Skeletal muscle tissue (tissue), 3 donors: ENCODE measurements at regions not wholly inside any gene's neighbourhood (a gene's known extent, or its start where the extent isn't known, plus 50 kb on each side); places are given as distances from the start of the nearest gene placed in this dataset.

ENCODE experiments used
- H3K27ac ChIP-seq: one replicate; pipeline ENCODE4 v1.7.0; 2013; ENCODE audit warnings: mild to moderate bottlenecking, low read depth, low read length, inconsistent platforms
- H3K27me3 ChIP-seq, 3 donors: one replicate each; pipeline ENCODE4 v1.7.0; 2013; ENCODE audit warnings: low read length in 3 of 3; ENCODE audit not compliant: control insufficient read depth in 3 of 3, insufficient read depth in 3 of 3
- H3K36me3 ChIP-seq, 3 donors: one replicate each; pipeline ENCODE4 v1.7.0; 2013; ENCODE audit warnings: low read length in 3 of 3; ENCODE audit not compliant: control insufficient read depth in 3 of 3, insufficient read depth in 3 of 3
- H3K4me1 ChIP-seq, 3 donors: one replicate each; pipeline ENCODE4 v1.7.0; 2013; ENCODE audit warnings: low read length in 3 of 3, mild to moderate bottlenecking in 3 of 3; ENCODE audit not compliant: control insufficient read depth in 3 of 3, insufficient read depth in 3 of 3
- H3K4me3 ChIP-seq, 3 donors: one replicate each; pipeline ENCODE4 v1.7.0; 2013; ENCODE audit warnings: low read length in 3 of 3
- H3K9ac ChIP-seq, 3 donors: one replicate each; pipeline ENCODE4 v1.7.0; 2013; ENCODE audit warnings: low read length in 3 of 3, mild to moderate bottlenecking in 3 of 3, moderate library complexity in 2 of 3, low read depth in 1 of 3
- H3K9me3 ChIP-seq, 3 donors: one replicate each; pipeline ENCODE4 v1.7.0; 2013; ENCODE audit warnings: low read length in 3 of 3; ENCODE audit not compliant: control insufficient read depth in 3 of 3
- donor health status: Osteomylitis.

DNA sequence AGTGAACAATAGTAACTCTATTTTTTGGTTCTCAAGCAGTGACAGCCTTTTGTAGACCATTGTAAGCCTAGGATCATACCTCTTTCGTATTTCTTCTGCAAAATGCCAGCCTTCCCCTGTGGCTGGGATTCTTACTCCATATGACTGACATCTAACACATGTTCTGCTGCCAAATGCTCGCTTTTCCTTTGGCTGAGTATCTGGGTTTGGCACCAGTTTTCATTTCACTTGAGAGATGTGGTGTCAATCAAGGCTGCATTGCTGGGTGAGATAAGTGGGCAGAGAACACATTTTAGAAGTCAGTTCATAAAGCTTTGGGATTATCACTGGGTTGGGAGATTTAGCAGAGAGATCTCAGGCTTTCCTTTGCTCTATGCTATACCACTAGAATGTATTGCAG is 514.7 kb upstream of the SGO1 start:
- H3K4me3 ChIP-seq, result no peak overlapping the region
- H3K27me3 ChIP-seq, result no peaks in the 10 kb centered on the region
- H3K9me3 ChIP-seq, result no peaks in the 10 kb centered on the region
- H3K27ac ChIP-seq, result no peak overlapping the region
- H3K36me3 ChIP-seq, result no peaks in the 10 kb centered on the region
- no peak overlapping the region for H3K9ac ChIP-seq
- no peaks in the 10 kb centered on the region for H3K4me1 ChIP-seq

DNA sequence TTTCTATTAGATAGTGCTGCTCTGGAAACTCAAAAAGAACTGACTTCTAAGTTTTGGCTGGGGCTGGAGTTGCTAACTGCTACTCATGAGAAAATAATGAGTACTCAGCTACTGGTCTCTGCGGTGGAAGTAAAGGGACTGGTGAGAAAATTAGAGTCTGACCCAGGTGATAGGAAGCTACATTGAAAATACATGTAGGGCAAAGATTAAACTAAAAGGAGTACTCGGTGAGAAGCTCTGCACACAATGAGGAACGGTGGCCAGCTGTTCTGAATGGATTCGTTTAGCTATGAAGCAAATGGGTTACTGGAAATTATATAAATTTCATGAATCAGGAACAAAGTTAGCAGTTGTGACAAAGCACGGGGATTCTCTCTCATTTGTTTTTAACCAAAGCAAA is 512.9 kb upstream of the SGO1 start:
- no peaks in the 10 kb centered on the region for H3K4me1 ChIP-seq
- no peaks in the 10 kb centered on the region for H3K27me3 ChIP-seq
- no peak overlapping the region for H3K9ac ChIP-seq
- no peaks in the 10 kb centered on the region for H3K36me3 ChIP-seq
- no peak overlapping the region for H3K27ac ChIP-seq
- no peaks in the 10 kb centered on the region for H3K9me3 ChIP-seq
- no peak overlapping the region for H3K4me3 ChIP-seq

DNA sequence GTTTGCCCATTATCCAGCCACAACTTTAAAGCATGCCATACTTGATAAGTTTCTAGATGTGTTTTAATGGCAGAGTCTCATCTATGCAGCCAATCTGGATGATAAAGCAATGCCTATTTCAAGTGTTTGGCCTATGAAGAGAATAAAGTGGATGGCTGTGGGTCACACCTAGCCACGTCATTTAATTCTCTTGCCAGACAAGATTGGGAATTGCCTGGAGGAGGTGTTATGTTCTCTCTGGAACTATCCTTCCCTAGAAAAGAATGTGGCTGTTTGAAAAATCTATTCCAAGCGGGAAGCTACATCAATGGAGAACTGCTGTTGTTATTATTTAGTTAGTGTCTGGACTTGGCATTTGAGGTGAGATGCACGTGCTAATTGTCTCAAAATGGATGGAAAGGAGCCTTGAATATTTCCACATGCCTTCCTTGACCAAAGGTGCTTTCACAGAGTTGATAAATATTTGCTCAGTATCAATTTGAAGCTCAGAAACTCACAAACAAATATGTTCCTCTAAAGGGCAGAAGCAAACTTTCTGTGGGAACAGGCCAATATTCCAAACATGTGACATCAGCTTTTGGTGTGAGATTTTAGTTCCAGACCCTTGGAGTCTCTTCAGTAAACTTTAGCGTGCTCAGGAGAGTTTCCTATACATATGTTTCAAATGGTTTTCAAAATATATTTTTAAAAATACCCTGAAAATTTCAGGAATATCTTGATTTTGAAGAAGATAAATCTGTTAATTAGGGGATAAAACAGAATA is 510.6 kb upstream of the SGO1 start:
- Histone ChIP-seq H3K4me1 (no peaks in the 10 kb centered on the region), H3K9ac (no peak overlapping the region), H3K4me3 (no peak overlapping the region), H3K27ac (no peak overlapping the region), H3K9me3 (no peaks in the 10 kb centered on the region), H3K36me3 (no peaks in the 10 kb centered on the region), H3K27me3 (no peaks in the 10 kb centered on the region)

DNA sequence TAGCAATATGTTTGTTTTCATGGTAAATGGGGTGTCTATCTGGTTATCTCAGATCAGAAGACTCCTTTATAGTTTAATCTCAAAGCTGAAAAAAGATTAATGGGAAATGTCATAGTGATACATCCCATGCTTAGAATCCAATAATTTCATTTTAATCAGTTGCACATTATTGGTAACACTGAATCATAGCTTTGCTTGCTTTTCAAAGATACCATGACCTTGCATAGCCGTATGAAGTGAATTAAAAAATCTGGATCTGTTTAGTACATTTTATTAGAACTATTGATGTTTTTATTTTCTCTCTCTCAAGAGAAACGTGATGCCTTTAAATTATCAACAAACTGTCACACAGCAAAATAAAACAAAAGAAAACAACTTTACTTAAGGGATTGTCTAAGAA is 506.7 kb upstream of the SGO1 start:
- H3K36me3 ChIP-seq, result no peaks in the 10 kb centered on the region
- no peaks in the 10 kb centered on the region for H3K4me1 ChIP-seq
- no peaks in the 10 kb centered on the region for H3K27me3 ChIP-seq
- no peaks in the 10 kb centered on the region for H3K9me3 ChIP-seq
- no peak overlapping the region for H3K9ac ChIP-seq
- H3K4me3 ChIP-seq, result no peak overlapping the region
- no peak overlapping the region for H3K27ac ChIP-seq

DNA sequence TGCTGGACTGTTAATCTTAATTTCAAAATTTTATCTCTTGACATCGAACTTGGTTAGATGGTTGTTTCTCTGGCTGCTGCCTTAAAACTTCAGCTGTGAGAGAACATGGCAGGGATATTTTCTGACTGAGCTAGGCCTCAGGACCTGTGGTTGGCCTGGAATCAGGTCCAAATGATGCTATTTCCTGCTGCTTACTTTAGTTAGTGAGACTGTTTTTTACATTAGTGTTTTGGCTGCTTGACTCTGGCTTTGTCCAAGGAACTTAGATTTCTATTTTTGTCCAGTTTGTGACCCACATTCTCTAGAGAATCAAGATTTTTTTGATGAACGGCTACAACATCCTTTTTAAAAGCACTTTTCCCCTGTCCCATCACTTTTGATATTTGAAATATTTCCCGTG is 497.9 kb upstream of the SGO1 start:
- no peaks in the 10 kb centered on the region for H3K9me3 ChIP-seq
- no peak overlapping the region for H3K4me3 ChIP-seq
- peaks cover 0 to 2% (median 0%) of the 10 kb centered on the region in 3 donors for H3K4me1 ChIP-seq
- H3K9ac ChIP-seq, result no peak overlapping the region
- no peak overlapping the region for H3K27ac ChIP-seq
- no peaks in the 10 kb centered on the region for H3K36me3 ChIP-seq
- no peaks in the 10 kb centered on the region for H3K27me3 ChIP-seq

DNA sequence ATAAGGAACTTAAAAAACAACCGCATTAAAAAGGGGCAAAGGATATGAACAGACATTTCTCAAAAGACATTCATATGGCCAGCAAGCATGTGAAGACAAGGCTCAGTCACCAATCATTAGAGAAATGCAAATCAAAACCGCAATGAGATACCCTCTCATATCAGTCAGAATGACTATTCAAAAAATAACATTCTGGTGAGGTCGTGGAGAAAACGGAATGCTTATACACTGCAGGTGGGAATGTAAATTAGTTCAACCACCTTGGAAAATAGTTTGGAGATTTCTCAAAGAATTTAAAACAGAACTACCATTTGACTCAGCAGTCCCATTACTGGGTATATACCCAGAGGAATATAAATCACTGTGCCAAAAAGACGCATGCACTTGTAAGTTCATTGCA is 496.6 kb upstream of the SGO1 start:
- Histone ChIP-seq H3K9me3 (no peaks in the 10 kb centered on the region), H3K4me1 (peaks cover 0 to 2% (median 0%) of the 10 kb centered on the region in 3 donors), H3K9ac (no peak overlapping the region), H3K36me3 (no peaks in the 10 kb centered on the region), H3K27ac (no peak overlapping the region), H3K4me3 (no peak overlapping the region), H3K27me3 (no peaks in the 10 kb centered on the region)

DNA sequence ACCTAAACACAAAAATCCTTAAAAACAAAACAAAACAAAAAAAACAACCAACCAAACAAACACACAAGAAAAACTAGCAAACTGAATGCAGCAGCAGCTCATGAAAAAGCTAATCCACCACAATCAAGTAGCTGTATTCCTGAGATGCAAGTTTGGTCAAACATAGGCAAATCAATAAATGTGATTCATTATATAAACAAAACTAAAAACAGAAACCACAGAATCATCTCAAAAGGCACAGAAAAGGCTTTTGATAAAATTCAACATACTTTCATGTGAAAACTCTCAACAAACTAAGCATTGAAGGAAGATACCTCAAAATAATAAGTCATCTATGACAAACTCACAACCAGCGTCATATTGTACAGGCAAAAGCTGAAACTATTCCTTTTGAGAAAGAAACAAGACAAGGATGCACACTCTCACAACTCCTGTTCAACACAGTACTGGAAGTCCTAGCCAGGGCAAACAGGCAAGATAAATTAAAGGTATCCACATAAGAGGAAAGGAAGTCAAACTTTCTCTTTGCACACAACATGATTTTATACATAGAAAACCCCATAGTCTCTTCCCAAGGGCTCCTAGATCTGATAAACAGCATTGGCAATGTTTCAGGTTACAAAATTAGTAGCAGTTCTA is 495.1 kb upstream of the SGO1 start:
- no peak overlapping the region for H3K9ac ChIP-seq
- H3K4me1 ChIP-seq, result peaks cover 0 to 2% (median 0%) of the 10 kb centered on the region in 3 donors
- H3K4me3 ChIP-seq, result no peak overlapping the region
- no peaks in the 10 kb centered on the region for H3K36me3 ChIP-seq
- H3K27ac ChIP-seq, result no peak overlapping the region
- H3K27me3 ChIP-seq, result no peaks in the 10 kb centered on the region
- no peaks in the 10 kb centered on the region for H3K9me3 ChIP-seq

DNA sequence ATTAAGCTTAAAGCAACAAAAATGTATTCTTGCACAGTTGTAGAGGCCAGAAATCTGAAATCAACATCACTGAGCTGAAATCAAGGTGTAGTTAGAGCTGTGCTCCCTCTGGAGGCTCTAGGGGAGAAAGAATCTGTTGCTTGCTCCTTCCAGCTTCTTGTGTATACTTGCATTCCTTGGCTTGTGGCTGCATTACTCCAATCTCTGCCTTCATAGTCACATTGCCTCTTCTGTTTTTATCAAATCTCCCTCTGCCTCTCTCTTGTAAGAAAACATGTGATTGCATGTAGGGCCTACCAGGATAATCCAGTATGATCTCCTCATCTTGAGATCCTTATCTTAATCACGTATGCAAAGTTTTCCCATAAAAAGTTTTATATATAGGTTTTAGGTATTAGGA is 487.9 kb upstream of the SGO1 start:
- Histone ChIP-seq H3K27ac (no peak overlapping the region), H3K4me3 (no peak overlapping the region), H3K9ac (no peak overlapping the region), H3K4me1 (peaks cover 5 to 10% (median 5%) of the 10 kb centered on the region in 3 donors), H3K27me3 (no peaks in the 10 kb centered on the region), H3K36me3 (no peaks in the 10 kb centered on the region), H3K9me3 (peaks cover 0 to 3% (median 2%) of the 10 kb centered on the region in 3 donors)

DNA sequence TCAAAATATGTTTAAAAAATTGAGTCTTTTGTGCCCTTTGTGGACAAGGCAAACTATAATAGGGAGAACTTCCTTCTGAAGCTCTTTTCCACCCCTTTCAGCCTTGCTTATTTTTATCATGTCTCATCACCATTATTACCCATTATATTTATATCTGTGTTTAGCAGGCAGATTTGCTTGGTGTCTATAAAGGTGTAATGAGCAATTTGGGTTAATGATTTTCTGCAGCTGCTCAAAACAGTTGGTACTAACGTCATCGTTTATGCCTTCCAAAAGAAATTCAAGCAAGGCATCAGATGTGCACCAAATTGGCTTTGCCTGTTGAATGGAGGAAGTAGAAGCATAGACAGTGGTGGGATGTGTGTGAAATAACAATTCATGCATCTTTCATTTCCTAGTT is 483.7 kb upstream of the SGO1 start:
- Histone ChIP-seq H3K27ac (peak overlapping the region; percentile 68), H3K36me3 (no peaks in the 10 kb centered on the region), H3K4me1 (peaks cover 9 to 12% (median 10%) of the 10 kb centered on the region in 3 donors), H3K9ac (peak overlapping the region; percentile 45 to 60 (median 46)), H3K9me3 (peaks cover 0 to 3% (median 2%) of the 10 kb centered on the region in 3 donors), H3K27me3 (no peaks in the 10 kb centered on the region), H3K4me3 (peak overlapping the region in 1 of 3 donors; percentile 20)

DNA sequence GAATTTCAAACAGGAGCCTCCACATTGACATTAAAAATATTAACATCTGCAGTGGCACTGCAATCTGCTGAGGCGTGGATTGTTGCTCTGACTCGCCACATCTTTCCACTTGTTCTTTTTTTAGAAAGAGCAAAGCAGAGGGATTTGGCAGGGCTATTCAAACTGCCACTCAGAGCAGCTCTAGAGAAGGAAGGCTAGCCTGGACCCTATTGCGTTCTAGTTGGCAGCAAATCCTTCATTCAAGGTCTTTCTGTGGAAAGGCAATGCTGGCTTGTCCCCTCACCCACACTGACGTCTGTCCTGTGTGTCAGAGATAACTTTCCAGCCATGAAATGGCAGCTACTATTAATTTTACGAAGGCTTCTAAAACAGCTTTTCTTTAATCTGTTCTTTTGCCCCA is 483.2 kb upstream of the SGO1 start:
- peak overlapping the region; percentile 45 to 60 (median 46) for H3K9ac ChIP-seq
- peak overlapping the region in 2 of 3 donors; percentile 20 to 31 for H3K4me3 ChIP-seq
- H3K4me1 ChIP-seq, result peaks cover 9 to 12% (median 10%) of the 10 kb centered on the region in 3 donors
- H3K36me3 ChIP-seq, result no peaks in the 10 kb centered on the region
- H3K9me3 ChIP-seq, result peaks cover 0 to 3% (median 2%) of the 10 kb centered on the region in 3 donors
- H3K27me3 ChIP-seq, result no peaks in the 10 kb centered on the region
- H3K27ac ChIP-seq, result peak overlapping the region; percentile 68
